Trophoblast cell (in vitro differentiated cells and primary cell): ENCODE measurements at regions not wholly inside any gene's neighbourhood (a gene's known extent, or its start where the extent isn't known, plus 50 kb on each side); places are given as distances from the start of the nearest gene placed in this dataset.
"Not testable (repeated sequence)": the region's sequence is repeated elsewhere in the genome, so short reads cannot be mapped to it uniquely, and the experiment has no call there.

Experiments
- DNase-seq, 2 donors: peaks; one replicate each; pipeline ENCODE4 v3.0.0-alpha.2; 2016
- H2AFZ ChIP-seq: 2 replicates; pipeline ENCODE4 v1.6.1; 2013; ENCODE audit warnings: low read length, moderate library complexity, mild to moderate bottlenecking; ENCODE audit not compliant: insufficient read depth, poor library complexity
- H2AK5ac ChIP-seq: 2 replicates; pipeline ENCODE4 v1.6.1; 2013; ENCODE audit warnings: mild to moderate bottlenecking, low read length
- H2BK120ac ChIP-seq: 2 replicates; pipeline ENCODE4 v1.6.1; 2013; ENCODE audit warnings: low read length, mild to moderate bottlenecking, moderate library complexity; ENCODE audit not compliant: insufficient read depth, poor library complexity
- H2BK12ac ChIP-seq: 2 replicates; pipeline ENCODE4 v1.6.1; 2013; ENCODE audit warnings: mild to moderate bottlenecking, low read length, moderate library complexity
- H2BK5ac ChIP-seq: 2 replicates; pipeline ENCODE4 v1.6.1; 2013; ENCODE audit warnings: low read length, low read depth, moderate library complexity, mild to moderate bottlenecking; ENCODE audit not compliant: poor library complexity
- H3K14ac ChIP-seq: 2 replicates; pipeline ENCODE4 v1.6.1; 2013; ENCODE audit warnings: mild to moderate bottlenecking, low read length
- H3K18ac ChIP-seq: 2 replicates; pipeline ENCODE4 v1.6.1; 2013; ENCODE audit warnings: mild to moderate bottlenecking, low read length
- H3K23ac ChIP-seq: 2 replicates; pipeline ENCODE4 v1.6.1; 2013; ENCODE audit warnings: low read length
- H3K27ac ChIP-seq: 2 replicates; pipeline ENCODE4 v1.5.1; 2013; ENCODE audit warnings: low read depth, mild to moderate bottlenecking, inconsistent platforms, low read length, moderate library complexity
- H3K27me3 ChIP-seq: 2 replicates; pipeline ENCODE4 v1.6.1; 2013; ENCODE audit warnings: inconsistent platforms, mild to moderate bottlenecking, low read length, moderate library complexity; ENCODE audit not compliant: insufficient read depth
- H3K36me3 ChIP-seq, 2 experiments: 1 replicate in 1 of 2; 2 replicates in 1 of 2; pipeline ENCODE4 v1.6.1; 2013; ENCODE audit warnings: low read length in 2 of 2, mild to moderate bottlenecking in 2 of 2, moderate library complexity in 1 of 2; ENCODE audit not compliant: insufficient read depth in 2 of 2, control insufficient read depth in 1 of 2
- H3K4ac ChIP-seq: 2 replicates; pipeline ENCODE4 v1.6.1; 2013; ENCODE audit warnings: low read depth, mild to moderate bottlenecking, low read length, moderate library complexity
- H3K4me1 ChIP-seq, 2 experiments: 1 replicate in 1 of 2; 2 replicates in 1 of 2; pipeline ENCODE4 v1.6.1; 2013; ENCODE audit warnings: low read length in 2 of 2, mild to moderate bottlenecking in 2 of 2, moderate library complexity in 1 of 2; ENCODE audit not compliant: insufficient read depth in 2 of 2, control insufficient read depth in 1 of 2
- H3K4me2 ChIP-seq: 2 replicates; pipeline ENCODE4 v1.6.1; 2013; ENCODE audit warnings: inconsistent platforms, mild to moderate bottlenecking, low read length, moderate library complexity
- H3K4me3 ChIP-seq: 2 replicates; pipeline ENCODE4 v1.5.1; 2013; ENCODE audit warnings: mild to moderate bottlenecking, low read depth, low read length, inconsistent platforms
- H3K79me1 ChIP-seq: one replicate; pipeline ENCODE4 v1.6.1; 2013; ENCODE audit warnings: low read length
- H3K79me2 ChIP-seq: 2 replicates; pipeline ENCODE4 v1.6.1; 2013; ENCODE audit warnings: low read length, mild to moderate bottlenecking; ENCODE audit not compliant: control insufficient read depth, insufficient read depth, poor library complexity
- H3K9ac ChIP-seq: 2 replicates; pipeline ENCODE4 v1.6.1; 2013; ENCODE audit warnings: mild to moderate bottlenecking, low read length
- H3K9me3 ChIP-seq: 2 replicates; pipeline ENCODE4 v1.6.1; 2013; ENCODE audit warnings: low read depth, mild to moderate bottlenecking, control low read depth, inconsistent platforms, low read length; ENCODE audit not compliant: insufficient read depth
- H4K12ac ChIP-seq: 2 replicates; pipeline ENCODE4 v1.6.1; 2013; ENCODE audit warnings: low read depth, mild to moderate bottlenecking, low read length, moderate library complexity
- H4K8ac ChIP-seq: 2 replicates; pipeline ENCODE4 v1.6.1; 2013; ENCODE audit warnings: low read depth, mild to moderate bottlenecking, low read length, moderate library complexity
- H4K91ac ChIP-seq: one replicate; pipeline ENCODE4 v1.6.1; 2013; ENCODE audit warnings: low read depth, mild to moderate bottlenecking, low read length, moderate library complexity
- WGBS: extraction: QIAGEN DNeasy Blood & Tissue Kit; methylation state at CpG from one replicate; pipeline ENCODE4 v1.1.7; 2013; ENCODE audit warnings: missing lambda C conversion rate; ENCODE audit not compliant: insufficient read length, insufficient coverage; ENCODE audit errors: extremely low coverage; 5-methylcytosine and 5-hydroxymethylcytosine counted together

DNA sequence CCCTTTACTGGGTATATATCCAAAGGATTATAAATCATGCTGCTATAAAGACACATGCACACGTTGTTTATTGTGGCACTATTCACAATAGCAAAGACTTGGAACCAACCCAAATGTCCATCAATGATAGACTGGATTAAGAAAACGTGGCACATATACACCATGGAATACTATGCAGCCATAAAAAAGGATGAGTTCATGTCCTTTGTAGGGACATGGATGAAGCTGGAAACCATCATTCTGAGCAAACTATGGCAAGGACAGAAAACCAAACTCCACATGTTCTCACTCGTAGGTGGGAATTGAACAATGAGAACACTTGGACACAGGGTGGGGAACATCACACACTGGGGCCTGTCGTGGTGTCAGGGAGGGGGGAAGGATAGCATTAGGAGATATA, 59.2 kb downstream of the CXorf49B start:
- not testable (repeated sequence) for H4K8ac ChIP-seq, H3K18ac ChIP-seq, H3K36me3 ChIP-seq, H2AK5ac ChIP-seq, H3K4ac ChIP-seq, H2BK5ac ChIP-seq, H4K91ac ChIP-seq, H3K14ac ChIP-seq, H2BK12ac ChIP-seq, H3K4me1 ChIP-seq, H2AFZ ChIP-seq, H3K4me3 ChIP-seq, H3K27me3 ChIP-seq, H4K12ac ChIP-seq, H3K79me2 ChIP-seq, H2BK120ac ChIP-seq, H3K79me1 ChIP-seq, DNase-seq, H3K9me3 ChIP-seq, H3K9ac ChIP-seq, H3K4me2 ChIP-seq, H3K27ac ChIP-seq, H3K23ac ChIP-seq
- no CpG with 5 or more reads among the region's 4 CpGs for WGBS

DNA sequence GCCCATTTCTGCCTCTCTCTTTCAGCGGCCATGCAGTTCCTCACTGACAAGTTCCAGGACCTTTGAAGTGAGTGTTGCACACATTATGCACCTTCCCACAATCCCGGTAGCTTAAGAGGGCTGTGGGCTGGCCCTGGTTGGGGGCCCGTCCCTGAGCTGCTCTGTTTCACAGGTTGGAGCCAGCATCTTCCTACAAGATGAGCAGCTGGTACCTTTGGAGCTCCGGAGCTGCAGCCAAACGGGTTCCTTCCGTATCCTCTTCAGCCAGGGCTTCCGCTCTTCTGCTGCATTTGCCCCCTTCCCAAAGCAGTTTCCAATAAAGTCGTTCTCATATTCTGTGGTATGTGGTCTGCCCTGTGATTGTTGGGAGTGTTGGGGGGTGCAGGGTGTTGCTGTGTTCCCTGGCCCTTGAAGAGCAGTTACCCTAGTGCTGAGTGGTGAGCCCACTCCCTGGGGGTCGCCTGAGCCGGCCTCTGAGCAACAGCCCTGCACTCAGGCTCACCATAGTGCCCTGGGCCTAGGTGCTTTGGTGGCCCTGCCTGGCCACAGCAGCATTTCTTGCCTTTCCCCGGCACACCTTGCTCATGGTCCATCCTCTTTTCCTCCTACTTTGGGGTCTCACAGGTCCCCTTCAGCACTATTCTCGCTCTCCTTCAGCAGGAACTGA, 60.4 kb downstream of the CXorf49B start:
- WGBS, result no CpG with 5 or more reads among the region's 12 CpGs
- Histone ChIP-seq H3K4ac (no peak overlapping the region), H3K18ac (no peak overlapping the region), H3K4me2 (no peak overlapping the region), H3K14ac (no peak overlapping the region), H4K91ac (no peak overlapping the region), H2BK12ac (no peak overlapping the region), H4K8ac (no peak overlapping the region), H3K9me3 (no peaks in the 10 kb centered on the region), H2AFZ (no peak overlapping the region), H3K36me3 (no peaks in the 10 kb centered on the region), H3K9ac (no peak overlapping the region), H3K4me1 (no peaks in the 10 kb centered on the region), H3K4me3 (no peak overlapping the region), H3K27me3 (no peaks in the 10 kb centered on the region), H2BK120ac (no peak overlapping the region), H3K23ac (no peak overlapping the region), H3K79me1 (no peaks in the 10 kb centered on the region), H3K27ac (no peak overlapping the region), H2AK5ac (no peak overlapping the region), H3K79me2 (no peaks in the 10 kb centered on the region), H4K12ac (peak overlapping the region; percentile 30), H2BK5ac (no peak overlapping the region)
- DNase-seq, result no peak

DNA sequence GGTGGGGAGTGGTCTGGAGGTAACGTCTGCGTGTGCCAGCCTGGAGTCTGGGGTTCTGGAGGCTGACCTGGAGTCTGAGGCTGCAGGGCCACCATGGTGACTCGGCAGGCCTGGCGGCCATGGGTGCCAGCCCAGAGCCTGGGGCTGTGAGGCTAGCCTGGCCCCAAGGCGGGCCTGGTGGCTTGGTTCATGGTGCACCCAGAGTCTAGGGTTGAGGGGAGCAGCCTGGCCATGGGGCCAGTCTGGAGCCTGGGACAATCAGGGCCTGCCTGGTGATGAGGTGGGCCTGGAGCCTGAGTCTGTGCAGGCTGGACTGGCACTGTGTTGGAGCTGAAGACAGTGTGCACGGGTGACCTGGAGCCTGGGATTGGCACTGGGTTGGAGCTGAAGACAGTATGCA, 64.9 kb downstream of the CXorf49B start:
- Histone ChIP-seq H3K4me1 (no peaks in the 10 kb centered on the region), H4K91ac (no peak overlapping the region), H4K8ac (no peak overlapping the region), H3K23ac (no peak overlapping the region), H3K4me2 (no peak overlapping the region), H3K79me2 (no peaks in the 10 kb centered on the region), H3K36me3 (no peaks in the 10 kb centered on the region), H3K9me3 (no peaks in the 10 kb centered on the region), H3K27ac (no peak overlapping the region), H2BK120ac (no peak overlapping the region), H2AK5ac (no peak overlapping the region), H3K14ac (no peak overlapping the region), H3K4me3 (no peak overlapping the region), H3K79me1 (no peaks in the 10 kb centered on the region), H4K12ac (no peak overlapping the region), H3K9ac (no peak overlapping the region), H3K27me3 (no peaks in the 10 kb centered on the region), H3K4ac (no peak overlapping the region), H3K18ac (no peak overlapping the region), H2BK12ac (no peak overlapping the region), H2BK5ac (no peak overlapping the region), H2AFZ (no peak overlapping the region)
- no peak for DNase-seq
- WGBS, result no CpG with 5 or more reads among the region's 6 CpGs

- H2BK120ac ChIP-seq, H3K14ac ChIP-seq, H3K18ac ChIP-seq, H3K27ac ChIP-seq, H3K79me1 ChIP-seq, H3K36me3 ChIP-seq, H3K27me3 ChIP-seq, H3K4ac ChIP-seq, H3K4me2 ChIP-seq, H3K4me1 ChIP-seq, H3K79me2 ChIP-seq, H3K9me3 ChIP-seq, H3K9ac ChIP-seq, H4K12ac ChIP-seq, H4K91ac ChIP-seq, H2AFZ ChIP-seq, H4K8ac ChIP-seq, H3K23ac ChIP-seq, H3K4me3 ChIP-seq, DNase-seq, H2BK12ac ChIP-seq, H2AK5ac ChIP-seq, H2BK5ac ChIP-seq: not testable (repeated sequence)
- WGBS, result no CpG with 5 or more reads among the region's 4 CpGs
Measured at GRCh38 chrX:71838092-71838491, 72.6 kb upstream of the NHSL2 start.
